Ovary (tissue), 7 donors: ENCODE measurements at regions not wholly inside any gene's neighbourhood (a gene's known extent, or its start where the extent isn't known, plus 50 kb on each side); places are given as distances from the start of the nearest gene placed in this dataset.

ENCODE experiments used
- DNase-seq, 5 donors: peaks; one replicate each; pipeline ENCODE4 v3.0.0-alpha.2; 2019 to 2020
- H3K27ac ChIP-seq, 2 donors: fragments of 200-600 bp; one replicate each; pipeline versions ENCODE4 v1.5.1 to v1.8.0; 2019 to 2022
- H3K27me3 ChIP-seq: fragments of 200-600 bp; one replicate; pipeline ENCODE4 v1.8.0; 2022
- H3K36me3 ChIP-seq: fragments of 200-600 bp; sonication (generic); one replicate; pipeline ENCODE4 v1.5.1; 2019
- H3K4me1 ChIP-seq: one replicate; pipeline ENCODE4 v1.8.1; 2013; ENCODE audit warnings: mild to moderate bottlenecking, moderate library complexity; ENCODE audit not compliant: insufficient read depth
- H3K4me3 ChIP-seq: fragments of 200-600 bp; sonication (generic); one replicate; pipeline ENCODE4 v1.5.1; 2017
- H3K9me3 ChIP-seq, 2 donors: fragments of 200-600 bp in 1 of 2; sonication (generic) in 1 of 2; one replicate each; pipeline versions ENCODE4 v1.5.1 to v1.8.1; 2013 to 2019; ENCODE audit warnings: mild to moderate bottlenecking in 1 of 2, moderate library complexity in 1 of 2
- EP300 ChIP-seq: sonication (generic); formaldehyde crosslinking; IDR thresholded peaks from one replicate; pipeline ENCODE4 v1.6.1; 2017; ENCODE audit warnings: antibody characterized with exemption
- POLR2A ChIP-seq: fragments of 450-650 bp; IDR thresholded peaks from one replicate; pipeline ENCODE4 v1.6.1; 2017; ENCODE audit warnings: antibody characterized with exemption, mild to moderate bottlenecking, moderate library complexity
- WGBS, 3 donors: extraction: QIAGEN DNeasy Blood & Tissue Kit in 1 of 3; methylation state at CpG; one replicate each; pipeline versions ENCODE4 v1.1.5 to v1.1.7; 2013 to 2017; 5-methylcytosine and 5-hydroxymethylcytosine counted together
- intact Hi-C, 4 donors: fragments of 100-400 bp; cut with DNase I; formaldehyde crosslinking; loops; one replicate each; pipeline versions ENCODE4 v1.11.0 to v1.15.1; 2022 to 2023
- TF ChIP-seq, protein P1 (sequence below), 3 donors: fragments of 450-650 bp in 2 of 3; fragments of 200-600 bp in 1 of 3; IDR thresholded peaks; one replicate each; pipeline versions ENCODE4 v1.5.1 to v1.8.0; 2016 to 2022; ENCODE audit warnings: antibody characterized with exemption in 3 of 3, mild to moderate bottlenecking in 1 of 3
- donor health status: DM: no; HTN: no; CAD: no; lungs with moderate emphysema.
- donor health status: DM: no; HTN: no; CAD: no.
- donor health status: Bipolar disorder and iron deficiency.
- donor health status: DM: no; HTN: no; CAD: no.
- donor health status: DM: yes; HTN: yes; CAD: no.

DNA sequence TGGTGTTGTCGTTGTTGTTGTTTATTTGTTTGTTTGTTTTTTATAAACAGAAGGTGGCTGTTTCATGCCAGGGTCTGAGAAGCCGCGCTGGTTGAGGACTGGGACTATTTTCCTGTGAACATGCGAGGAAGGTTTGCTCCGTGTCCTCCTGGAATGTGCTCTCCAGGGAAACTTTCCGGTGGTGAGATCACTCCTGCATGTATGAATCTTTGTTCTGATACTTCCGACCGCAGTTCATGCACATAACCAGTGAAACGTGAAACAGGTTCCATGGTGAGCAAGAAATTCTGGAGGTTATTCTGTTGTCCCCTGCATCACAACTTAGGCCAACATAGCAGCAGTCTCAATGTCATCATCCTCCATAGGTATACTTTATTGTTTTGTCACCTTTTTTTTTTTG is 187.6 kb upstream of the ARGLU1 start:
- H3K36me3 ChIP-seq = no peaks in the 10 kb centered on the region
- no peak overlapping the region for H3K4me3 ChIP-seq
- DNase-seq = no peak
- H3K27me3 ChIP-seq = no peaks in the 10 kb centered on the region
- no peak overlapping the region for H3K27ac ChIP-seq
- WGBS, 3 donors = 85 to 86% (median 85%) methylated on average over 9 of the region's 9 CpGs
- intact Hi-C loops = no loop called here
- no peak for TF ChIP-seq POLR2A
- TF ChIP-seq EP300 = no peak
- TF ChIP-seq, protein P1, sequence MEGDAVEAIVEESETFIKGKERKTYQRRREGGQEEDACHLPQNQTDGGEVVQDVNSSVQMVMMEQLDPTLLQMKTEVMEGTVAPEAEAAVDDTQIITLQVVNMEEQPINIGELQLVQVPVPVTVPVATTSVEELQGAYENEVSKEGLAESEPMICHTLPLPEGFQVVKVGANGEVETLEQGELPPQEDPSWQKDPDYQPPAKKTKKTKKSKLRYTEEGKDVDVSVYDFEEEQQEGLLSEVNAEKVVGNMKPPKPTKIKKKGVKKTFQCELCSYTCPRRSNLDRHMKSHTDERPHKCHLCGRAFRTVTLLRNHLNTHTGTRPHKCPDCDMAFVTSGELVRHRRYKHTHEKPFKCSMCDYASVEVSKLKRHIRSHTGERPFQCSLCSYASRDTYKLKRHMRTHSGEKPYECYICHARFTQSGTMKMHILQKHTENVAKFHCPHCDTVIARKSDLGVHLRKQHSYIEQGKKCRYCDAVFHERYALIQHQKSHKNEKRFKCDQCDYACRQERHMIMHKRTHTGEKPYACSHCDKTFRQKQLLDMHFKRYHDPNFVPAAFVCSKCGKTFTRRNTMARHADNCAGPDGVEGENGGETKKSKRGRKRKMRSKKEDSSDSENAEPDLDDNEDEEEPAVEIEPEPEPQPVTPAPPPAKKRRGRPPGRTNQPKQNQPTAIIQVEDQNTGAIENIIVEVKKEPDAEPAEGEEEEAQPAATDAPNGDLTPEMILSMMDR (IDR thresholded peaks at IDR 0.05) = no peak
- no peaks in the 10 kb centered on the region for H3K4me1 ChIP-seq
- no peaks in the 10 kb centered on the region for H3K9me3 ChIP-seq

DNA sequence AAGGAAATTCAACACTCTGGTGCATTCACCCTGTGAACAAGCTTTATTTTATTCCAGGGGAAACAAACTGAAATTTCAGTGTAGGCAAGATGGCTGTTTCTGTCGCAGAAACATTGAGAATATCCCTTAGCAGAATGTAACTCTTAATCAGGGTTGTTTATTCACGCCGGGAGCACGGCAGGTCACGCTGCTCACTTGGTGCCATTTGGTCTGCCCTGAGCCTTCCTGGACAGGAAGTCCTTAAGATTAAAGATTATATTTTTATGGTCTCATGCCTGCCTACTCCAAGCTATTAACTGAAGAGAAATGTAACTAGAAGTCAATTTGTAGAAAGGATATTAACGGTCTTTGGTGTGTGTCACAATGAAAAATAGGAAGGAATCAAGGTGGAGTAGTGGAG is 185.3 kb upstream of the ARGLU1 start:
- intact Hi-C loops = no loop called here
- no peak for DNase-seq
- Histone ChIP-seq H3K36me3 (no peaks in the 10 kb centered on the region), H3K4me3 (no peak overlapping the region), H3K4me1 (no peaks in the 10 kb centered on the region), H3K9me3 (no peaks in the 10 kb centered on the region), H3K27ac (no peak overlapping the region), H3K27me3 (no peaks in the 10 kb centered on the region)
- 24 to 44% (median 39%) methylated on average over 6 of the region's 6 CpGs for WGBS, 3 donors
- TF ChIP-seq EP300 = no peak
- TF ChIP-seq, protein P1 (IDR thresholded peaks at IDR 0.05) = no peak
- TF ChIP-seq POLR2A = no peak

DNA sequence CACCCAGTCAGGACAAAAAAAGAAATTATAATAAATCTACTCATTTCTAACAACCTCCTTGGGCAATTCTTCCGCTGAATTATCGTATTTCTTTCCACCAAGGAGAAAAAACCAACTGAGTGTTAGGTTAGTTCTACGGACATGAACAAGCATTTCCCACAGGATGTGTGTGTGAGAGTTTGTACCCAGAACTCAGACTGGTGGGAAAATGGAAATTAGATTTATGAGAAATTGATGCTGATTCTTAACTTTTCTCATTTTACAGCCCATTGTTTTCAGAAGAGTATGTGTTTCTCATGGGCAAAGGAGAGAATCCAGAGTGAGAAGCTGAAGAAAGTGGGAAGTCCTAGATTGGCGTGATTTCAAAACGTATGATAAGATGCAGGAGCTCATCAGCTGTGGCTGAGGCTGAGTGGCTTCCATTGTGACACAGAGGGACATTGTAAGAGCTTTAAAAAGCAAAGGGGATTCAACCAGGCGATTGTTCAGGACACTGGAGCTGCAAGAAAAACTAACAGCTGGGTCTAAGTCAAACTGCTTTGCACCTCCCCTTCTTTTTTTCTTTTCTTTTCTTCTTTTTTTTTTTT is 184.7 kb upstream of the ARGLU1 start:
- Histone ChIP-seq H3K27me3 (no peaks in the 10 kb centered on the region), H3K4me1 (no peaks in the 10 kb centered on the region), H3K4me3 (no peak overlapping the region), H3K27ac (no peak overlapping the region), H3K36me3 (no peaks in the 10 kb centered on the region), H3K9me3 (no peaks in the 10 kb centered on the region)
- 72 to 81% (median 74%) methylated on average over 6 of the region's 6 CpGs for WGBS, 3 donors
- intact Hi-C loops = no loop called here
- TF ChIP-seq POLR2A (no peak), EP300 (no peak)
- TF ChIP-seq, protein P1 (IDR thresholded peaks at IDR 0.05) = no peak
- DNase-seq = no peak

DNA sequence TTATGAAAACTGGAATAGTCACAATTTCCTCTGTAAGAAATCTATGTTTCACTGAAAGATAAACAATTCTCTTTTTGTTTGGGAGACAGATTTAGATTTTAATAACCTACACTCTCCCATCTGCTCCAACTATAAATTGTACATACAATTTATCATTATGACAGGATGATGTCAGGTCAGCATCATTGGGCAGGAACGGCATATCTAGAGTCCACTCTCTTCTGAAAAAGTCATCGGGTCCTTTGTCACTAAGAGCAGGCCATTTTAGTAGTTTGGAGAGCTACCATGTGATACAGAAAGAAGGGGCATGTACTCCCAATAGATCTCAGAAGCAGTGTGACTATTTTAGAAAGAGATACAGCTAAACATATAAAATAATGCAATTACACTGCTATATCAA is 180.8 kb upstream of the ARGLU1 start:
- no peak overlapping the region for H3K4me3 ChIP-seq
- H3K4me1 ChIP-seq = no peaks in the 10 kb centered on the region
- H3K9me3 ChIP-seq = no peaks in the 10 kb centered on the region
- H3K27me3 ChIP-seq = no peaks in the 10 kb centered on the region
- no peak overlapping the region for H3K27ac ChIP-seq
- TF ChIP-seq EP300 (no peak), POLR2A (no peak)
- TF ChIP-seq, protein P1 (IDR thresholded peaks at IDR 0.05) = no peak
- no peaks in the 10 kb centered on the region for H3K36me3 ChIP-seq
- WGBS, 3 donors = 34 to 64% (median 50%) methylated on average over 2 of the region's 2 CpGs
- no peak for DNase-seq
- intact Hi-C loops = no loop called here

GRCh38 chr13:106744516-106744915 is 176.6 kb upstream of the ARGLU1 start:
- H3K27me3 ChIP-seq = no peaks in the 10 kb centered on the region
- 88 to 95% (median 93%) methylated on average over 6 of the region's 6 CpGs for WGBS, 3 donors
- H3K9me3 ChIP-seq = no peaks in the 10 kb centered on the region
- no peak overlapping the region for H3K27ac ChIP-seq
- TF ChIP-seq, protein P1 (IDR thresholded peaks at IDR 0.05) = no peak
- TF ChIP-seq POLR2A (no peak), EP300 (no peak)
- intact Hi-C loops = no loop called here
- H3K4me3 ChIP-seq = no peak overlapping the region
- H3K36me3 ChIP-seq = no peaks in the 10 kb centered on the region
- DNase-seq = no peak
- H3K4me1 ChIP-seq = no peaks in the 10 kb centered on the region
